ENCODE measurements at regions not wholly inside any gene's neighbourhood (a gene's known extent, or its start where the extent isn't known, plus 50 kb on each side); places are given as distances from the start of the nearest gene placed in this dataset.

DNA sequence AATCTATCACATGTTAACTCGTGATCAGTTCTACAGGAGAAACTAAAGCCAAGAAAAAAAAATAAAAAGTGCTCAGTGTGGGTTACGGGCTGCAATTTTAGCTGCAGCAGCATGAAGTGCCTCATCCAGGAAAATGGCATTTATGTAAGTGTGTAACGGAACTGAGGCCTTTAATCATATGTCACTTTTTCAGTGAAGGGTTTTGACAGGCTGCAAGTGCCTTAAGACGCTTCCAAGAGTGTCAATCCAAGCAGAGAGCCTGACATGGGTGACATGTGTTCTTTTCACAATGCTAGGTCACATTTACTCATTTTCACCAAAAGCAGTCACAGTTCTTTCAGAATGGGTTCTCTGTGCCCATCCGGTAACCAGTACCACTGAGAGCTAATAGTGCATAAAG, 604.6 kb downstream of the RAB28 start:
- TF ChIP-seq, protein P1, sequence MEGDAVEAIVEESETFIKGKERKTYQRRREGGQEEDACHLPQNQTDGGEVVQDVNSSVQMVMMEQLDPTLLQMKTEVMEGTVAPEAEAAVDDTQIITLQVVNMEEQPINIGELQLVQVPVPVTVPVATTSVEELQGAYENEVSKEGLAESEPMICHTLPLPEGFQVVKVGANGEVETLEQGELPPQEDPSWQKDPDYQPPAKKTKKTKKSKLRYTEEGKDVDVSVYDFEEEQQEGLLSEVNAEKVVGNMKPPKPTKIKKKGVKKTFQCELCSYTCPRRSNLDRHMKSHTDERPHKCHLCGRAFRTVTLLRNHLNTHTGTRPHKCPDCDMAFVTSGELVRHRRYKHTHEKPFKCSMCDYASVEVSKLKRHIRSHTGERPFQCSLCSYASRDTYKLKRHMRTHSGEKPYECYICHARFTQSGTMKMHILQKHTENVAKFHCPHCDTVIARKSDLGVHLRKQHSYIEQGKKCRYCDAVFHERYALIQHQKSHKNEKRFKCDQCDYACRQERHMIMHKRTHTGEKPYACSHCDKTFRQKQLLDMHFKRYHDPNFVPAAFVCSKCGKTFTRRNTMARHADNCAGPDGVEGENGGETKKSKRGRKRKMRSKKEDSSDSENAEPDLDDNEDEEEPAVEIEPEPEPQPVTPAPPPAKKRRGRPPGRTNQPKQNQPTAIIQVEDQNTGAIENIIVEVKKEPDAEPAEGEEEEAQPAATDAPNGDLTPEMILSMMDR (IDR thresholded peaks at IDR 0.05): no peak
- no peak for TF ChIP-seq ZFX (IDR thresholded peaks at IDR 0.05; ENCODE audit: borderline replicate concordance)
